HCT116 (cell line): ENCODE measurements at regions not wholly inside any gene's neighbourhood (a gene's known extent, or its start where the extent isn't known, plus 50 kb on each side); places are given as distances from the start of the nearest gene placed in this dataset.

Experiments
- ATAC-seq: fragments of 200-7000 bp; cut with Tn5 transposase; 2 replicates; pipeline ENCODE4 v1.9.1; 2020; ENCODE audit warnings: mild to moderate bottlenecking, moderate library complexity
- BruUV-seq: library from RNA; stranded (reverse); fragments of 400-500 nt; replicated peaks from 2 replicates; lab custom pipeline; 2021; lab: Mats Ljungman, UMichigan
- CTCF ChIA-PET: fragments of 300-600 bp; sonication (Branson Sonifier 250); formaldehyde crosslinking; loops from one replicate; lab custom pipeline; 2021; ENCODE audit warnings: antibody characterized with exemption; lab: Charles Lee
- POLR2A ChIA-PET: fragments of 300-600, 350-600 bp; sonication (Branson Sonifier 250); formaldehyde crosslinking; loops from one replicate; lab custom pipeline; 2021; ENCODE audit warnings: antibody characterized with exemption; lab: Charles Lee
- RAD21 ChIA-PET, 2 experiments: fragments of 300-600 bp; sonication (Branson Sonifier 250); formaldehyde crosslinking; loops; one replicate each; lab custom pipeline; 2023; ENCODE audit warnings: low total read pairs in 2 of 2; ENCODE audit not compliant: uncharacterized antibody in 2 of 2, unreplicated experiment in 2 of 2, low non-redundant PET in 1 of 2; lab: Charles Lee
- DNase-seq: peaks from one replicate; pipeline ENCODE4 v3.0.0-alpha.2; 2010; ENCODE audit warnings: low read depth, low spot score
- H2AFZ ChIP-seq: fragments of 200-600 bp; shearing (Covaris generic), sonication (generic); 2 replicates; pipeline ENCODE4 v1.6.1; 2017; ENCODE audit warnings: low read depth, mixed run types, mixed read lengths, antibody characterized with exemption, low read length; ENCODE audit not compliant: poor library complexity, severe bottlenecking
- H3K27ac ChIP-seq: 2 replicates; pipeline ENCODE4 v1.5.1; 2012; ENCODE audit warnings: low read depth, low read length
- H3K27me3 ChIP-seq: fragments of 200-600 bp; sonication (generic); 2 replicates; pipeline ENCODE4 v1.6.1; 2016; ENCODE audit warnings: mixed run types, low read length, mixed read lengths; ENCODE audit not compliant: insufficient read depth
- H3K36me3 ChIP-seq, 2 experiments: fragments of 200-500 bp in 1 of 2; fragments of 200-600 bp in 1 of 2; sonication (Bioruptor generic) in 1 of 2; sonication (generic) in 1 of 2; 2 replicates each; pipeline versions ENCODE4 v1.5.1 to v1.6.1; 2014 to 2016; ENCODE audit warnings: low read length in 2 of 2, inconsistent platforms in 1 of 2, mixed read lengths in 1 of 2, mixed run types in 1 of 2; ENCODE audit not compliant: insufficient read depth in 2 of 2, control insufficient read depth in 1 of 2
- H3K4me1 ChIP-seq, 2 experiments: fragments of 200-600 bp in 1 of 2; sonication (generic) in 1 of 2; 2 replicates each; pipeline versions ENCODE4 v1.5.1 to v1.6.1; 2012 to 2017; ENCODE audit warnings: low read length in 2 of 2, inconsistent platforms in 1 of 2, mild to moderate bottlenecking in 1 of 2, mixed read lengths in 1 of 2, mixed run types in 1 of 2, moderate library complexity in 1 of 2; ENCODE audit not compliant: insufficient read depth in 2 of 2, control insufficient read depth in 1 of 2
- H3K4me2 ChIP-seq: fragments of 200-600 bp; sonication (generic); 2 replicates; pipeline ENCODE4 v1.6.1; 2017; ENCODE audit warnings: mixed run types, low read length, mixed read lengths
- H3K4me3 ChIP-seq, 2 experiments: fragments of 200-600 bp in 1 of 2; sonication (generic) in 1 of 2; replicated peaks in 1 of 2; 2 replicates each; pipeline ENCODE4 v1.5.1; 2011 to 2016; ENCODE audit warnings: low read length in 2 of 2, control low read depth in 1 of 2, low read depth in 1 of 2, mild to moderate bottlenecking in 1 of 2, mixed read lengths in 1 of 2, mixed run types in 1 of 2
- H3K79me2 ChIP-seq: fragments of 200-600 bp; sonication (generic); 2 replicates; pipeline ENCODE4 v1.6.1; 2017; ENCODE audit warnings: mild to moderate bottlenecking, mixed run types, low read length, moderate library complexity, mixed read lengths; ENCODE audit not compliant: insufficient read depth
- H3K9ac ChIP-seq: fragments of 200-600 bp; sonication (generic); 2 replicates; pipeline ENCODE4 v1.6.1; 2016; ENCODE audit warnings: low read length, mixed read lengths
- H3K9me2 ChIP-seq: fragments of 200-600 bp; sonication (generic), shearing (Covaris generic); 2 replicates; pipeline ENCODE4 v1.6.1; 2017; ENCODE audit warnings: mixed run types, mild to moderate bottlenecking, moderate library complexity; ENCODE audit not compliant: insufficient read depth
- H3K9me3 ChIP-seq, 2 experiments: fragments of 200-500 bp in 1 of 2; fragments of 200-600 bp in 1 of 2; sonication (Bioruptor generic) in 1 of 2; sonication (generic) in 1 of 2; 2 replicates each; pipeline ENCODE4 v1.6.1; 2014 to 2017; ENCODE audit warnings: low read length in 2 of 2, mixed read lengths in 2 of 2, inconsistent platforms in 1 of 2, low read depth in 1 of 2, mild to moderate bottlenecking in 1 of 2, mixed run types in 1 of 2, moderate library complexity in 1 of 2; ENCODE audit not compliant: control insufficient read depth in 1 of 2, insufficient read depth in 1 of 2
- H4K20me1 ChIP-seq: fragments of 200-600 bp; sonication (generic), shearing (Covaris generic); 2 replicates; pipeline ENCODE4 v1.6.1; 2017; ENCODE audit warnings: mixed run types, mild to moderate bottlenecking, moderate library complexity; ENCODE audit not compliant: insufficient read depth
- CBX3 ChIP-seq: IDR thresholded peaks from 2 replicates; pipeline ENCODE4 v1.6.1; 2012; ENCODE audit warnings: low read depth
- EZH2 ChIP-seq: fragments of 200-600 bp; sonication (generic); IDR thresholded peaks from 2 replicates; pipeline ENCODE4 v1.6.1; 2017; ENCODE audit warnings: antibody characterized with exemption, mixed run types
- JUND ChIP-seq: IDR thresholded peaks from 2 replicates; pipeline ENCODE4 v1.6.1; 2012
- POLR2A ChIP-seq: IDR thresholded peaks from 2 replicates; pipeline ENCODE4 v1.7.0; 2011; ENCODE audit warnings: borderline replicate concordance; ENCODE audit not compliant: insufficient read depth, insufficient read length; ENCODE audit errors: extremely low read depth
- POLR2AphosphoS5 ChIP-seq: IDR thresholded peaks from 2 replicates; pipeline ENCODE4 v1.6.1; 2011; ENCODE audit warnings: mild to moderate bottlenecking, low read depth, low read length, moderate library complexity
- TCF7L2 ChIP-seq: IDR thresholded peaks from 2 replicates; pipeline ENCODE4 v1.7.0; 2011; ENCODE audit warnings: borderline replicate concordance, inconsistent platforms; ENCODE audit not compliant: insufficient read depth, insufficient read length; ENCODE audit errors: extremely low read depth
- ZNF274 ChIP-seq: fragments of 200-500 bp; sonication (Bioruptor generic); IDR thresholded peaks from 2 replicates; pipeline ENCODE4 v1.6.1; 2014; ENCODE audit warnings: mild to moderate bottlenecking, low read depth, low read length, inconsistent platforms
- intact Hi-C: fragments of 100-400 bp; cut with micrococcal nuclease; formaldehyde crosslinking; loops from 2 replicates; pipeline ENCODE4 v1.10.0; 2022
- TF ChIP-seq, protein P1 (sequence below): IDR thresholded peaks from 2 replicates; pipeline ENCODE4 v1.6.1; 2012
- TF ChIP-seq, protein P2 (sequence below): IDR thresholded peaks from 2 replicates; pipeline ENCODE4 v1.6.1; 2012; ENCODE audit warnings: low read depth

DNA sequence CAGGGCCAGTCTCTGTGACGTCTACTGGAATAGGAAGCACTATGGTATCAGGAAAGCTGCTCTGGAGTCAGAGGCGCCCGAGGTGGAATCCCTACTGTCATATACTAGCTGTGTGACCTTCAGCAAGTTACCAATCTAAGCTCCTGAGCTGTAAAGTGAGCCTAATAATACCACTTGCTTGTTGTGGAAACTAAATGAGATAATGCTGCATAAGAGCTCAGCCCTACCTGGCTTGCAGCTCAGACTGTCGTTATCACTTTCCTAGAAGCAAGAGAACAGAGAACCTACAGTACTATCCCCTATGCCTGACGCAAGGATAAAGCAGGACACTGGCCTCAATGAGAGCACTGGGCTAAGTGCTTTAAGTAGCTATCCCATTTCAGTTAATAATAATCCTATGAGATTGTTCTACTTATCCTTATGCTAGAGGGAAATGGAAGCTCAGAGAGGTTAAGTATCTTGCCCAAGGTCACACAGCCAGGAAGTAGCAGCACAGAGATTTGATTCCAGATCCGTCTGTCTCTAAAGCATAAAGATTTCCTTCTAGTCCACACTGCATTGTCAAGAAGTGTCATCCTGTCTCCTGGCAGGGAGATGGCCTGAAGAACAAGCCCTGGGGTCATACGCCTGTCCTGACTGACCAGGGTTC, 195.2 kb downstream of the TLE3 start:
- Histone ChIP-seq H2AFZ (no peak overlapping the region), H3K27me3 (peaks cover 6% of the 10 kb centered on the region; the same call in 1 of the 2 replicates), H4K20me1 (no peaks in the 10 kb centered on the region), H3K4me3 (no peak overlapping the region), H3K9me3 (no peaks in the 10 kb centered on the region), H3K79me2 (no peaks in the 10 kb centered on the region), H3K9ac (no peak overlapping the region), H3K4me1 (no peaks in the 10 kb centered on the region), H3K36me3 (no peaks in the 10 kb centered on the region), H3K9me2 (no peaks in the 10 kb centered on the region), H3K4me2 (no peak overlapping the region), H3K27ac (no peak overlapping the region)
- intact Hi-C loops, result no loop called here
- ChIA-PET POLR2A (no interaction called here), CTCF (no interaction called here), RAD21 (no interaction called here)
- ATAC-seq (no peak), DNase-seq (no peak)
- no peak for TF ChIP-seq EZH2
- TF ChIP-seq TCF7L2, result no peak
- TF ChIP-seq, protein P1, sequence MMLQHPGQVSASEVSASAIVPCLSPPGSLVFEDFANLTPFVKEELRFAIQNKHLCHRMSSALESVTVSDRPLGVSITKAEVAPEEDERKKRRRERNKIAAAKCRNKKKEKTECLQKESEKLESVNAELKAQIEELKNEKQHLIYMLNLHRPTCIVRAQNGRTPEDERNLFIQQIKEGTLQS, result no peak
- no peak for TF ChIP-seq ZNF274
- TF ChIP-seq POLR2A, result no peak
- TF ChIP-seq JUND, result no peak
- TF ChIP-seq, protein P2, sequence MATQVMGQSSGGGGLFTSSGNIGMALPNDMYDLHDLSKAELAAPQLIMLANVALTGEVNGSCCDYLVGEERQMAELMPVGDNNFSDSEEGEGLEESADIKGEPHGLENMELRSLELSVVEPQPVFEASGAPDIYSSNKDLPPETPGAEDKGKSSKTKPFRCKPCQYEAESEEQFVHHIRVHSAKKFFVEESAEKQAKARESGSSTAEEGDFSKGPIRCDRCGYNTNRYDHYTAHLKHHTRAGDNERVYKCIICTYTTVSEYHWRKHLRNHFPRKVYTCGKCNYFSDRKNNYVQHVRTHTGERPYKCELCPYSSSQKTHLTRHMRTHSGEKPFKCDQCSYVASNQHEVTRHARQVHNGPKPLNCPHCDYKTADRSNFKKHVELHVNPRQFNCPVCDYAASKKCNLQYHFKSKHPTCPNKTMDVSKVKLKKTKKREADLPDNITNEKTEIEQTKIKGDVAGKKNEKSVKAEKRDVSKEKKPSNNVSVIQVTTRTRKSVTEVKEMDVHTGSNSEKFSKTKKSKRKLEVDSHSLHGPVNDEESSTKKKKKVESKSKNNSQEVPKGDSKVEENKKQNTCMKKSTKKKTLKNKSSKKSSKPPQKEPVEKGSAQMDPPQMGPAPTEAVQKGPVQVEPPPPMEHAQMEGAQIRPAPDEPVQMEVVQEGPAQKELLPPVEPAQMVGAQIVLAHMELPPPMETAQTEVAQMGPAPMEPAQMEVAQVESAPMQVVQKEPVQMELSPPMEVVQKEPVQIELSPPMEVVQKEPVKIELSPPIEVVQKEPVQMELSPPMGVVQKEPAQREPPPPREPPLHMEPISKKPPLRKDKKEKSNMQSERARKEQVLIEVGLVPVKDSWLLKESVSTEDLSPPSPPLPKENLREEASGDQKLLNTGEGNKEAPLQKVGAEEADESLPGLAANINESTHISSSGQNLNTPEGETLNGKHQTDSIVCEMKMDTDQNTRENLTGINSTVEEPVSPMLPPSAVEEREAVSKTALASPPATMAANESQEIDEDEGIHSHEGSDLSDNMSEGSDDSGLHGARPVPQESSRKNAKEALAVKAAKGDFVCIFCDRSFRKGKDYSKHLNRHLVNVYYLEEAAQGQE, result no peak
- TF ChIP-seq CBX3, result no peak
- no peak for TF ChIP-seq POLR2AphosphoS5
- no TSS peak for BruUV-seq
